SK-N-MC (cell line): ENCODE measurements at regions not wholly inside any gene's neighbourhood (a gene's known extent, or its start where the extent isn't known, plus 50 kb on each side); places are given as distances from the start of the nearest gene placed in this dataset.

Experiments
- EZH2 ChIP-seq: fragments of 200-600 bp; sonication (generic); IDR thresholded peaks from one replicate; pipeline ENCODE4 v1.6.1; 2017; ENCODE audit warnings: antibody characterized with exemption
- FOXP2 ChIP-seq: optimal IDR thresholded peaks from 2 replicates; pipeline ENCODE3; 2011; ENCODE audit warnings: mild to moderate bottlenecking, moderate library complexity; ENCODE audit not compliant: insufficient read depth; ENCODE audit errors: extremely low read length, control extremely low read depth
- POLR2AphosphoS5 ChIP-seq: IDR thresholded peaks from 2 replicates; pipeline ENCODE4 v1.6.1; 2012; ENCODE audit warnings: mild to moderate bottlenecking, low read depth, low read length, borderline replicate concordance

GRCh38 chrX:13232484-13232883 is 87.4 kb downstream of the ATXN3L start:
- TF ChIP-seq POLR2AphosphoS5 (no peak), EZH2 (no peak), FOXP2 (no peak)
